Esophagus muscularis mucosa (tissue), 3 donors: ENCODE measurements at regions not wholly inside any gene's neighbourhood (a gene's known extent, or its start where the extent isn't known, plus 50 kb on each side); places are given as distances from the start of the nearest gene placed in this dataset.

Source experiments
- POLR2AphosphoS5 ChIP-seq, 2 donors: sonication (generic); formaldehyde crosslinking; IDR thresholded peaks; one replicate each; pipeline ENCODE4 v1.6.1; 2017; ENCODE audit warnings: antibody characterized with exemption in 2 of 2
- TF ChIP-seq, protein P1 (sequence below), 3 experiments: fragments of 200-600 bp in 2 of 3; fragments of 450-650 bp in 1 of 3; sonication (generic) in 2 of 3; IDR thresholded peaks; one replicate each; pipeline ENCODE4 v1.5.1; 2017 to 2019; ENCODE audit warnings: antibody characterized with exemption in 3 of 3, mild to moderate bottlenecking in 2 of 3, moderate library complexity in 1 of 3

DNA sequence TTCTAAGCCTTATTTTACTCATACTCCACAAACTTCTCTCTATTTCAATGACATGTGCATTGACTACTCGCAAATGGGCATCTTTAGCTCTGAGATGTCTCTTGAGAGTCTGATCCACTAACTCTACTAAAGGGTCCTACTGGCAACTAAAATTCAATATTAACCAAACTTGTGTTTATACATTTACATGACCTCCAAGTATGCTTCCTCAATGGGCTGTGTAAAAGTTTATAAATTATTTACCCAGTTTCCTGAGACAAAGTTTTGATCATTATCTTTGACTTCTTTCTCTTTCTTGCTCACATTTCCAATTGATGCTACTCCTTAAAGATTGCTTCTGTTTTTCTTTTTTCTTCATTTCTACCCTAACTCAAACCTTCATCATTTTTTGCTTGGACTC, 510.1 kb upstream of the DAB2 start:
- no peak for TF ChIP-seq POLR2AphosphoS5 (IDR thresholded peaks at IDR 0.05)
- TF ChIP-seq, protein P1, sequence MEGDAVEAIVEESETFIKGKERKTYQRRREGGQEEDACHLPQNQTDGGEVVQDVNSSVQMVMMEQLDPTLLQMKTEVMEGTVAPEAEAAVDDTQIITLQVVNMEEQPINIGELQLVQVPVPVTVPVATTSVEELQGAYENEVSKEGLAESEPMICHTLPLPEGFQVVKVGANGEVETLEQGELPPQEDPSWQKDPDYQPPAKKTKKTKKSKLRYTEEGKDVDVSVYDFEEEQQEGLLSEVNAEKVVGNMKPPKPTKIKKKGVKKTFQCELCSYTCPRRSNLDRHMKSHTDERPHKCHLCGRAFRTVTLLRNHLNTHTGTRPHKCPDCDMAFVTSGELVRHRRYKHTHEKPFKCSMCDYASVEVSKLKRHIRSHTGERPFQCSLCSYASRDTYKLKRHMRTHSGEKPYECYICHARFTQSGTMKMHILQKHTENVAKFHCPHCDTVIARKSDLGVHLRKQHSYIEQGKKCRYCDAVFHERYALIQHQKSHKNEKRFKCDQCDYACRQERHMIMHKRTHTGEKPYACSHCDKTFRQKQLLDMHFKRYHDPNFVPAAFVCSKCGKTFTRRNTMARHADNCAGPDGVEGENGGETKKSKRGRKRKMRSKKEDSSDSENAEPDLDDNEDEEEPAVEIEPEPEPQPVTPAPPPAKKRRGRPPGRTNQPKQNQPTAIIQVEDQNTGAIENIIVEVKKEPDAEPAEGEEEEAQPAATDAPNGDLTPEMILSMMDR (IDR thresholded peaks at IDR 0.05), result no peak
